GM18502 (cell line): ENCODE measurements at regions not wholly inside any gene's neighbourhood (a gene's known extent, or its start where the extent isn't known, plus 50 kb on each side); places are given as distances from the start of the nearest gene placed in this dataset.

ENCODE experiments used
- ATAC-seq: cut with Tn5 transposase; IDR thresholded peaks from one replicate; pipeline ENCODE4 v1.9.1; 2021; ENCODE audit warnings: mild to moderate bottlenecking; ENCODE audit not compliant: unreplicated experiment, poor library complexity

- no peak for ATAC-seq
Measured at GRCh38 chr1:47621977-47622376, 184.1 kb downstream of the FOXD2 start.

DNA sequence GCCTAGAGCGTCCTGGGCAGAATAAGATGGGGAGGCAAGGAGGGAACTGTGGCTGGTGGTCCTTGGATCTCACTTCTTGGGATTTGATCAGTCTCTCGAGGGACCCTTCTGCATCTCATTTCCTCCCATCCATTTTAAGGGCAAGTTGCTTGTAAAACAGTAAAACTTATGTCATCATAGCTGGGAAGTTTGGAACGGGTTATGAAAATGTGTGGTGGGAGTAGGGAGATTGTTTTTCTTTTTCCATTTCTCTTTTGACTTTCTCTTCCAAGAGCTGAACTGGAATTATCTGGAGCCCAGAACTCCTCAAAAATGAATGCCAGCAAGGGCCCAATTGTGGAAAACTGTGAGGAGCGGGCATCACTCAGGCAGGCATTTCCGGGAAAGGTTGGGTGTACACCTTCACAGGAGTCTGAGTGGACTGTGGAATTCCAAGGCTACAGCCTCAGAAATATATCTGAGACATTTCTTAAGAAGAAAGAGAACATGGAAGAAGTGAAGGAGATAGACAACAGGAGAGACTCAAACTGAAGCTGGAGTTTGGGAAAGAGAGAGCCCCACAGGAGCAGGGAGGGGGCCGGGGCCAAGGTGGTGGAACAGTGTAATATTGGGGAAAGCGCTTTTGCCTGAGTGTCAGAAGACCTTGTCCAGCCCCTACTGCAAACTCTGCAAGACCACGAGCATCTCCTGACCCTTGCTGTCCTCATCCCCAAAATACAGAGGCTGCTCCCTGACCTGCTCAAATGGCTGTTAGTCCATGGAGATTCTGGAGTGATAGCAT, 185.1 kb downstream of the FOXD2 start:
- no peak for ATAC-seq

DNA sequence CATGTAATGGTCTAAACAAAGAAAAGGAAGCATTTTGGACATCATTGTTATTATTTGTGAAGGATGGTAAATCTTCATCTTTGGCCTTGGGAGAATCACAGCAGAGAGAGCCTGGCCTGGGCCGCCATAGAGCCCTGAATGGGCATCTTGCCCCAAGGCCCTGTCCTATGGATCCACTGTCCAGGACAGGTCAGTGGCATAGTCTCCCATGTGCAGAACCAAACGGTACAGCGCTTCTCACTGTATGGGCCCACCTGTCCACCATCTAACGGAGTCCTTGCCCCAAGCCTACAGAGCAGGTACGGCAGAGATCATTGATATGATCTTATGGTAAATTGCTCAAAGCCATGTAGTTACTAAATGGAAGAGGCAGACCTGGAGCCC, 185.7 kb downstream of the FOXD2 start:
- no peak for ATAC-seq

DNA sequence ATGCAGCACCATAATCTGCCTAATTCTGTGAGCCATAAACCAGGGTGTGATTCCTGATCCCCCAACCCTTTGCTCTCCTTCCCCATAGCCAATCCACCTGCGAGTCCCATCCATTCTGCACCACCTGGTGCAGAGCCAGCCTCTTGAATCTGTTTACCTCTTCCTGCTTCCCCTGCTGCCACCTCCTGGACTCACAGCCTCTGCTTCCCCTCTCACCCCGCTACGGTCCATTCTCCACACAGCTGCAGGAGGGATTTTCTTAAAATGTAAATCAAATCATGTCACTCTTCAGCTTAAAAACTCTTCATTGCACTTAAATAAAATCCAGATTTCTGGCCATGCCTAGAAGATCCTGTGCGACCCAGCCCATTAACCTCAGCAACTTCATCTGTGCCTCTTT, 186.7 kb downstream of the FOXD2 start:
- ATAC-seq: no peak

DNA sequence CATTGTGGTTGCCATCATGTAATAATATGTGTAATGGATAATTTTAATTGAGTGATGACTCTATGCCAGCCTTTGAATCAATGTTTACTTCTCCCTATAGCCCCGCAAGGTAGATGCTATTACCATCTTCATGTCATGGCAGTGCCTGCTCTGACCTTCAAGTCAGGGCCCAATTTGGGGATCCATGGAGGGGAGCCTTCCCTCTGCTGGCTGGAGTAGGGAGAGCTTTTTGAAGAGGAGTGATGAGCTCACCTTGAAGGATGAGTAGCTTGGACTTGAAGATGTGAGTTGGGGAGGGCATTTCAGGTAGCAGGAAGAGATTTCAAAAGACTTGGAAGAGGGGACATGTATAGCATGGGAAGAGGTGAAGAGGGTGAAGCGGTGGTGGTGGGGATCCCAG, 189.2 kb downstream of the FOXD2 start:
- ATAC-seq: no peak

DNA sequence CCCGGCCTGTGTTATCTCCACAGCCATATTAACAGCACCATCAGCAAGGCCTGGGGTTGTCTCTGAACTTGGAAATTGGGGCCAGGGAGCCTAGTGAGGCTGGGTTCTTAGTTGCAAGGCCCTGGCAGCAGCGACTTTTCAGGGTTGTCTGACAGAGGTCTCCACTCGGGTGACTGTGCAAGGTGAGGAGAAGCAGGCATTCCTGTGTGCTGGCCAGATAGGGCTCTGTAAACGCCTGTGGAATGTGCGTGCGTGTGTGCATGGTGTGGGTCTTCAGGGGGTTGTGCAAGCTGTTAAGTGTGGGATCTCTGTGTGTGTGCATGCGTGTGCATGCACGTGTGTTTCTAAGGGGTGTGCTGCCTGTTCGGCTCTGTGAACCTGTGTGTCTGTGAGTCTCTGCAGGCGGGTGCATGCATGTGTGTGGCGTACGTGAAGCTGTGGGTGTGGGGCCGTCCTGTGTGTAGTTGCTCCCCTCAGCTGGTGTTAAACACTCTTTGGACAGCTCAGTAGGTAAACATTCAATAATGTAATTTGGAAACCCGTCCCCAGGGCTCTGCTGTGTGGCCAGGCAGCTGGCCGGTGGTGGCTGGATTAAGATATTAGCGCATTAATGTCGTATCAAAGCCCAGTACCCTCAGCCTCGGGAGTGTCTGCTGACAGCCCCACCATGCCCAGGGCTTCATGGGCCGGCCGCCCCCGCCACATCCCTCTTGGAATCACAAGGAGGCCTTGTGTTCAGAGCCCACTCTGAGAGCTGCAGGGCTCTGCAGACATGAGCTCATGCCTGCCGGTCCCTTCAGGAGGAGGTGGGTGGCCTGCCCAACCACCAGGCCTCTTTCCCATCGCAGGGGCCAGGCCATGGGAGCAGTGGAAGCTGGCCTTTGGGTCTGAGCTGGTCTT, 189.9 kb downstream of the FOXD2 start:
- no peak for ATAC-seq

- ATAC-seq: no peak
Measured at GRCh38 chr1:47629201-47629600, 191.4 kb downstream of the FOXD2 start.

- ATAC-seq: no peak
Measured at GRCh38 chr1:47630346-47630745, 192.5 kb downstream of the FOXD2 start.

GRCh38 chr1:47631411-47631995, 193.7 kb downstream of the FOXD2 start:
- no peak for ATAC-seq

- no peak for ATAC-seq
Measured at GRCh38 chr1:47635111-47635510, 197.3 kb downstream of the FOXD2 start.

GRCh38 chr1:47635597-47635996, 197.8 kb downstream of the FOXD2 start:
- ATAC-seq: no peak

- no peak for ATAC-seq
Measured at GRCh38 chr1:47637111-47637685, 199.4 kb downstream of the FOXD2 start.

DNA sequence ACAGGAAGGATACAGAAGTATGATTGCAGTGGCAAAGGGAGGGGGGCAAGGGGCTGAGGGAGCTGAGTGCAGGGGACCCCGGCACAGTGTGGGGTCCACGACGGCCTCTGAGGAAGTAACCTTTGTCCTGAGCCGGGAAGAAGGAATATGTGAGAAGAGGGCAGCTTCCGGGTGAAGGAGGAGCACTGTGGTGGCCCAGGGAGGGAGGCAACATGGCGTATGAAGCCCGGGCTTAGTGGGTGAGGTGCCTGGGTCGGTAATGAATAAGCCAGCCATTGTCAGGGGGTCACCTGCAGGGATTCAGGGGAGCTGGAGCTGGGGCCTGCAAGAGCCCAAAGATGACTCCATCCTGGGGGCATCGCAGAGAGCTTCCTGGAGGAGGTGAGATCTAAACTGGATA, 200.4 kb downstream of the FOXD2 start:
- no peak for ATAC-seq

DNA sequence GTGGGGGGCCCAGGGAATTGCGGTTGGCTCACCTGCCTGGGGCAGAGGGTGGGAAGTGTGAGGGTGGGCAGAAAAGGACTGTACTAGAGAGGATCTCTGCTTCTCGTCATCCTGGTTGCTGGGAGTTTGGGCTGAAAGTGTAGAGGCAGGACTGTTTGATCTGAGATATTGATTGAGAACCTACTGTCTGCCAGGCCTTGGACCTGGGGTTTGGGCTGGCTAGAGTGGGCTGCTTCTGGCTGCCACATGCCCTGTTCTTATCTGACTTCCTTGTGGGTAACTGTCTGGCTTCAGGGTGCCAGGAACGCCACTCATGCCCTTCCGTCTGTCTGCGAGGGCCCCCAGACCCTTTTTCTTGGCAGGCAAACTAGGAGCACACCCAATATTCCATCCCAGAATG, 200.9 kb downstream of the FOXD2 start:
- ATAC-seq: no peak

DNA sequence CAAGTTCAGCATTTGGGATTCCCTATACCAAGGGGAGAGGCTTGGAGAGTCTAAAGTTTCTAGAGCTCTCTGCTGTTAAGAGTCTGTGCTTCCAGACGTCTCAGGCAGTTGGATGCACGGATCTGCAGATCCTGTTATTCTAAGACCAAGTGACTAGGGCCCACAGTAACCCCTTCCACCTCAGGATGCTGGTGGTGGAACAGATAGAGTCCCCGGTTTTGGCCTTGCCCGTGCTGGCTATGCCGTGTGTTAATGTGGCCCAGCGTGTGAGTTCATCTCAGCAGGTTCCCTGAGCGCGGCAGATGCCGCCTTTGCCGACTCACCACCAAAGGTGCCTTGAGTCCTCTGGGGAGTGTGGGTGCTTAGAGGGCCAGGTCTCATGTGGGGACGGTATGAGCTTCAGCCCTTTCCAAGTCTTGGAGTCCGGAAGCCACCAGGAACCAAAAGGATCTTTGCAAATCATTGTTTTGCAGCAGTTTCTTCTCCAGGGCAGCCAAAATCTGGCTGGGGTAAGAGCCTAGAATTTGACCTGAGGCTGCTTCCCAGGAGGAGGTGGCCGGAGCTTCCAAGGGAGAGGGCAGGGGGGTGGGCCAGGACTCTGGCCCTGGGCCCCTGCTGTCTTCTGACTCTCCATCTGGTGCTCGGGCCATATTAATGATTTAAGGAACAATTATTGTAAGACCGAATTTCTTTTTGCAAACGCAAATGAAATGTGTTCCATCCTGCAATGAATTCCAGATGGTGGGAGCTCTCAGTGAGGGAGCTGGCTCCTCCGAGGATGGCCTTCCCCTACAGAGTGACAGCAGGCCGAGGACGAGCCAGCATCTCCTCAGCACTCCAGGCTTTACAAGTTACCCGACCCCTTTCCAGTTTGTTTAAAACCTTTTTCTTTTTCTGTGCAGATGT, 205.7 kb downstream of the FOXD2 start:
- ATAC-seq: no peak

GRCh38 chr1:47644212-47644573, 206.3 kb downstream of the FOXD2 start:
- ATAC-seq: no peak

DNA sequence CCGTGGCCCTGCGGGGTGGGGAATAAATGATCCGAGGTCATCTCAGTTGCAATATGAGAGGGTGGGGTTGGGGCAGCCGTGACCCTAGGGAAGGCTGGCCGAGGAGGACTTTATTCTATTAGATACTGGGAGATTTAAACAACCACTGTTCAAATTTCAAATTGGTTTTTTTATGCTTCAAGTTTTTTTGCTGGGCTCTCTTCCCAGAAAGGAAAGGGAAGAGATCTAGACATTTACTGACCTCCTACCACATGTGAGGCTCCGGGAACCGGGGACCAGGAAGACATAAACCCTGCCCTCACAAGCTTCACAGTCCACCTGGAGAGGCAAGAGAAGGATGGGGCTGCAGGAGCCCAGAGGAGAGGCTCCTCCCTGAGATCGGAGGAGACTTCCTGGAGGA, 207.3 kb downstream of the FOXD2 start:
- no peak for ATAC-seq

DNA sequence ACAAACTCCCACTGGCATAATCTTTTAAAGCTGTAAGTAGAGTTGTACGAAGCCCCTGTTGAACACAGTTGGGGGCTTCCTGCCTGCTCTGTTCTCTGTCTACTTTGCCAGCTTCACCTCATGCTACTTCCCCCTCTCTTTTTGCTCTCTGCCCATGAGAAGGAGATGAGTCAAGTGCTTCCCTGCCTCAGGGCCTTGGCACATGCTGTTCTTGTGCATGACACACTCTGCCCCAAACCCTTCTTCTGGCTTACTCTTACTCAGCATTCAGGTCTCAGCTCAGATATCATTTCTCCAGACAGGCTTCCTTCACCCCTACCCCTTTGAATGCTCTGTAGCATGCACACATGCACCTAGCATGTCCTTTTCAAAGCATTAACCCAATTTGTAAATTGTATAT, 208.8 kb downstream of the FOXD2 start:
- no peak for ATAC-seq

- ATAC-seq: no peak
Measured at GRCh38 chr1:47647327-47647845, 209.5 kb downstream of the FOXD2 start.

GRCh38 chr1:47650205-47650604, 212.4 kb downstream of the FOXD2 start:
- ATAC-seq: no peak
